ENCODE measurements at regions not wholly inside any gene's neighbourhood (a gene's known extent, or its start where the extent isn't known, plus 50 kb on each side); places are given as distances from the start of the nearest gene placed in this dataset.

GRCh38 chr6:26290941-26291340, 74.1 kb upstream of the BTN3A2 start:
- DNase-seq (ENCODE audit: low read depth) = no peak

GRCh38 chr6:26292709-26293108, 72.3 kb upstream of the BTN3A2 start:
- no peak for DNase-seq (ENCODE audit: low read depth)

GRCh38 chr6:26294302-26294701, 70.7 kb upstream of the BTN3A2 start:
- DNase-seq (ENCODE audit: low read depth) = no peak

GRCh38 chr6:26295691-26296555, 69.1 kb upstream of the BTN3A2 start:
- no peak for DNase-seq (ENCODE audit: low read depth)

DNA sequence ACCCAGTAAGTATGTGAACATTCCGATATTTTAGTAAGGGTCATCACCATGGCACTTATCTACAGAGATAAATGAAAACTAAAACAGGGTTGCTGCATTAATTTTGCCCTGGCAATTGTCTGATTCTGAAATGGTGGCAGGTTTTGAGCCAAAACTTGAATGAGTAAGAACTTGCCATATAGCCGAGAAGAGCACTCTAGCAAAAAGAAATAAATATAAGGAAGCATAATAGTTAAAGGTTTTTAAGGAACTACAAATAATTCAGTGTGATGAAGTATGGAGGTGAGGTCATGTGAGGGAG, 68.5 kb upstream of the BTN3A2 start:
- DNase-seq (ENCODE audit: low read depth) = no peak

DNA sequence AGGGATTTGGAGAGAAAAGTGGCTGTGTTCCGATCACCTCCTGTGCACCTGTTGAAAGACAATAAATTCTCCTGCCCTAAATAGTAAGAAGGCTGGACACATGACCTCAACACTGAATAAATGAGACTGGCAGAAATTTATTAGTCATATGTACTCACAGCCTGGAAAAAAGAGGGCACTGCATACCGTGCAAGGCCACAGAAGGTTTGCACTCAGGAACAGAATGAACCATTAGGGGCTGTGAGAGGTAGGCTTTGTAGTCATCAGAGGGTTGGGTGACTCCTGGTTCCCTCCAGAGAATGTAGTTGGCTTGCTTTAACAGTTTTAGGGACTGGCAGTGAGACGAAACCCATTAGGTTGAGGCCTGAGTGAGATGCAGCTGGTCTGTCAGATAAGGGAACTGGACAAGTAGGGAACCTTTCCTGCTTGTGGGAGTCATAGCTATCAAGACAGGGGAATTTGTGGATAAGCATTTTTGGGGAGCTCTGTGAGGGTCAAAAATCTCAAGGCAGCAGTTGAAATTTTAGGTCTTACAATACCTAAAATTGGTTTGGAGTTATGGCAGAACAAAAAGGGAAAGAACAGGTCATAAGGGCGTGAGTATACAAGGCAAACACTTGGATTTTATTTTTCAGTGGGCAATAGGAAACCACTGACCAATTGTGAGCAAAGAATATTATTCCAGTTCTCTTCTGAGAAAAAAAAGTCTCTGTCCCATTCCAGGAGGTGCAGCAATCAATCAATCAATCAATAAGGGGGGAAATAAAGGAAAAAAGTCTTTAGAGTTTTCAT, 67.9 kb upstream of the BTN3A2 start:
- DNase-seq (ENCODE audit: low read depth) = no peak

GRCh38 chr6:26299286-26300042, 65.5 kb upstream of the BTN3A2 start:
- no peak for DNase-seq (ENCODE audit: low read depth)

GRCh38 chr6:26300043-26300331, 65.0 kb upstream of the BTN3A2 start:
- DNase-seq (ENCODE audit: low read depth) = no peak

DNA sequence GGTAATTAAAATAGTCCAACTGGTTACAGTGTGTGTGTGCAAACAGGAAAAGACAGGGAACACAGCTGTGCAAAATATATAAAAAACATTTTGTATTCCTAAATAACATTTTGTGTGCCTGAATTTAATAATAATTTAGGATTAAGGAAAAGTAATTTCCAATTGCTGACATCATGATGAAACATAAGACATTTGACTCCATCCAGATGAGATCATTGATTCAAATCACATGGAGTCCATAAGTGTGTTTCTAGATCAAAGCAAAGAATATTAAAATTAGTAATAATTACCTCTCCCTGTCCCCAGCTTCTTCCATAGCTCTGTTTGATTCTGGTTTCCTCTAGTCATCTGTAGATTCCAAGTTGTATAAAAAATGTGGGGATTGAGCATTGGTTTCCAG, 64.6 kb upstream of the BTN3A2 start:
- no peak for DNase-seq (ENCODE audit: low read depth)

DNA sequence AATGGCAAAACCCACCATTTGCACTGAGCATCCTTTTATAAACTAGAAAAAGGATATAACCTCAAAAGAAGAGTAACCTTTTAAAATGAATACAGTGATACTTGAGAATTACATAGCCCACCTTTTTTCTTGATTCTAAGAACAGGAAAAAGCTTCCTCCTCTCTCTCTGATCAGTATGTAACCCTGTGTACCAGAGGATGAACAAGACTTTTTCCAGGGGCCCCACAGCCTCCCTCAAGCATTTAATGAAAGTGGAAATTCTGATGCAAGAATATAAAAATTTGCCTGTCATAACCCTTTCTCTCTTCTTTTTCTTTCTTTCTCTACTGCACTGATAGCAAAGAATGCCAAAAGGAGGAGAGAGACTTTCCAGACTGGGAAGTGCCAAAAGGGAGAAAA, 64.2 kb upstream of the BTN3A2 start:
- no peak for DNase-seq (ENCODE audit: low read depth)

GRCh38 chr6:26301638-26302037, 63.4 kb upstream of the BTN3A2 start:
- no peak for DNase-seq (ENCODE audit: low read depth)

DNA sequence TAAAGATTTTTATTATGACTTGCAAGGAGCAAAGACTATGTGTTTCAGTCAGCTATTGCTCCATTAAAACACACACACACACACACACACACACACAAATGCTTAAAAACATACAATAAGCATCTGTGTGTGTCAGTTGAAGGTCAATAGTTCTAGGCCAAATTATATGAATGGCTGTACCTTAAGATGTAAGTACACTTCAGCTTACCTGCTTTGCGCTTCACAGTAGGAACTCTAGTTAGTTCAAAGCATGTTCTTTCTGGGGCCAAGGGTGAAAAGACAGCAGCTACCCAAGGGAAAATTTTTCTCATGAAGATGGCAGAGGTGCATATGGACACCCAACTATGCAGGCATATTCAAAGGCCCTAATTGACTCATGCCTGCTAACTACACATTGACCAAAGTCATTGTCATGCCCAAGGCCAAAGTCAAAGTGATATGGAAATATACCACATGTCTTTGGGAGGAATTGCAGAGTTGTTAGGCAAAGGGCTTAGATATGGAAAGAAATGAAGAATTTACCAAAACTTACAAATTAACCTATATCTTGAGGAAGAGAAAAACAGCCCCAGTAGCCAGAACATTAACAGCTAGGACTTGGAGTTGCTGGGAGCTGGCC, 61.9 kb upstream of the BTN3A2 start:
- no peak for DNase-seq (ENCODE audit: low read depth)

DNA sequence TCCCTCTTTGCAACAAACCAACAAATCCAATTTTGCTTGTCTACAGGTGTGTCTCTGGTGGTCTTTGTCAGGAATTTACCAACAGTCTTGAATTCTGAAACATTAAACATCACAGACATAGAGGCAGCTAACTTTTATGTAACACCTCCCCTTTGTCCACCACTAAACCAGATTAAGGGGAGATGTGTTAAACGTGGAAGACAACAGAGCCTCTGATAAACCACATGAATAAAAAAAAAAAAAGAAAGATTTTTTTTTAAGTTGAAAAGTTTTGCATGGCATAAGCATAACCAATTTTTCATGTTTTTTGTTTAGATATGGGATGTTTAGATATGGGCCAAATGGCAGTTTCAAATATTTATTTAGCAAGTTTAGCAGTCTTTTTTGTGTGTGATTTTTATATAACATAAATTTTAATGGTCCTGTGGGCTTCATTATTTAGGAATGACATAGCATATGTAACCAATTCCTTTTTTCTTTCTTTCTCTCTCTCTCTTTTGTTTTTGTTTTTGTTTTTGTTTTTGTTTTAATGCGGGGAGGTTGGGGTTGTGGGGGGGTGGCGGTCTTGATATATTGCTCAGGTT, 60.7 kb upstream of the BTN3A2 start:
- no peak for DNase-seq (ENCODE audit: low read depth)

GRCh38 chr6:26304797-26305640, 60.0 kb upstream of the BTN3A2 start:
- DNase-seq (ENCODE audit: low read depth) = peak; percentile 74

DNA sequence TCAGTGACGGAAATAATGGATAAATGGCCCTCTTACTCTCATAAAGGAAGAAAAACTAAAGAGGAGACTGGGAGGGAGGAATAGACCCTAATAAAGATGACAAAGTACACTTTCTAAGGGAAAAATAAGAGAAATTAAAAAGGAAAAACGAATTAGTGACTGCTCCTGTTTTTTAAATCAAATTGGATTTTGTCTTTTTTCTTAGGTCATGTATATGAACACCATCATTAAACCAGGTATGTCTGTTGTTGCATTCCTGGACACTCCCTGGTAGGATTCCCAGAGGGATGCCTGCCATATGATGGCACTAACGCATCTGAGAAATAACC, 59.4 kb upstream of the BTN3A2 start:
- no peak for DNase-seq (ENCODE audit: low read depth)

- DNase-seq (ENCODE audit: low read depth) = no peak
These were observed 58.8 kb upstream of the BTN3A2 start for GRCh38 chr6:26306232-26306631.

DNA sequence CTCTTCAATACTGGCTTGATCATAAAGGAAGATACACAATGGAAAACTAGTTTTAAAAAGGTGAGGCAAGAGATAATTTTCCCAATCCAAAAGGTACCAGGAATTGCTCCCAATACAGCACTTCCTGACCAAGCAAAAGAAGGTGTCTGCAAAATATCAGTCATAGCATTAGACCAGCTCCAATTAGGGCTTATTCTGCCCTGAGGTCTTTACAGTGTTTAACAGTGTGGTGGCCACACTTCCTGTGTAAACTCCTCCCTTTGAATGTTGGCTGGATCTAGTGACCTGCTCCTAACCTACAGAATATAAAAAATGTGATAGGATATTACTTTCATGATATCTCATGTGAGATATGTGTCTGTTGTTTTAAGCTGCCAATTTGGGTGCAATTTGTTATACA, 57.1 kb upstream of the BTN3A2 start:
- no peak for DNase-seq (ENCODE audit: low read depth)

DNA sequence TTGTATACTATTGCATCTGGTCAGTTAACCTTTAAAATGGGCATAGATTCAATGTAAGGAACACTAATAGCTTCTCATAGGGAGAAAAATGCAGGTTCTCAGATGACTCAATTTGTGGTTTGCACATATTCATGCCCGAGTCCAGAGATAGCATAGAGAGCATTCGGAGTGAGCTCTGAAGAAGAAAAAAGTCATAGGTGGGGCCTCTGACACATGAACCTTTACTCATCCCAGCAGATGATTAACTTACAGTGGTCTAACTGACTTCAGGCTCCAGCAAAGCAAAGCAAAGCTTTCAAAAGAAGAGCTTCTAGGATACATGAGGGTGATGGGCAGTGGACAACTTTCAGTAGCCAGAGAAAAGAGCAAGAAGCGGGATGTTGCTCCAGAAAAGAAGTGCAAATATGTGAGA, 55.3 kb upstream of the BTN3A2 start:
- no peak for DNase-seq (ENCODE audit: low read depth)

GRCh38 chr6:26311012-26311384, 54.0 kb upstream of the BTN3A2 start:
- DNase-seq (ENCODE audit: low read depth) = no peak

GRCh38 chr6:26311385-26312095, 53.5 kb upstream of the BTN3A2 start:
- DNase-seq (ENCODE audit: low read depth) = no peak

- DNase-seq (ENCODE audit: low read depth) = no peak
These were observed 52.9 kb upstream of the BTN3A2 start for GRCh38 chr6:26312096-26312463.

Data from activated T-cell treated with anti-CD3 and anti-CD28 coated beads for 48 hours (primary cell).